CD4-positive, alpha-beta T cell treated with Interleukin-21 for 1 hour (primary cell): ENCODE measurements at regions not wholly inside any gene's neighbourhood (a gene's known extent, or its start where the extent isn't known, plus 50 kb on each side); places are given as distances from the start of the nearest gene placed in this dataset.

Source experiments
- DNase-seq: peaks from one replicate; pipeline ENCODE4 v3.0.0-alpha.2; 2020

DNA sequence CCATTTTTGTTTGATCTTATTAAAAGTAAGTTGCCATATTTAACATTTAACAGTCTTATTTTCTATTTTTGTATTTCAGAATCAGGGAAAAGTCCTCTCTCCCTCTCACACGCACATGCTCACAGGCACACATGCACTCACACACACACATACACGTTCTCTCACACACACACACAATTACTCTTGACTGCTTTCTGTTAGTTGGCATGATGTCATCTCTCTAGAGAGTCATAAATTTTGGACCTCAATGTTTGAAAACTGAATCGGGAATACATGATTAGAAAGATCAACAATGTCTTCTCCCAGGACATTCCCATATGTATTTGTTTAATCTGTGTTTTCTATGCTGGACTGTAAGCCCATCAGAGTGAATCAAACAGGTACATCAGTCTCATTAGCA is 165.7 kb upstream of the AHR start:
- no peak for DNase-seq

DNA sequence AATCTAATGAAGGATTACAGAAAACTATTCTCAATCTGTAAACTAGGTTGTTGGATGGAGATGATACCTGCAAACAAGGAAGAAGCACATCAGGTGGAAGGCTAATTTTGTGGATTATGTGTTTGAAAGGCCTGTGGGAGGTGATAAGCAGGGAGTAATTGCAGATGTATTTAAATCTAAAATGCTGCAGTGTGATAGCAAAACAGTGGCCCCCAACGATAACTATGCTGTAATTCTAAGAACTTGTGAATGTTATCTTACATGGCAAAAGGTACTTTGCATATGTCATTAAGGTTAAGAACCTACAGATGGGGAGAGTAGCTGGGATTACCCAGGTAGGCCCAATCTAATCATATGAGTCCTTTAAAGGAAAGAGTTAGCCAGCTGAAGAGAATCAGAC is 164.5 kb upstream of the AHR start:
- no peak for DNase-seq

DNA sequence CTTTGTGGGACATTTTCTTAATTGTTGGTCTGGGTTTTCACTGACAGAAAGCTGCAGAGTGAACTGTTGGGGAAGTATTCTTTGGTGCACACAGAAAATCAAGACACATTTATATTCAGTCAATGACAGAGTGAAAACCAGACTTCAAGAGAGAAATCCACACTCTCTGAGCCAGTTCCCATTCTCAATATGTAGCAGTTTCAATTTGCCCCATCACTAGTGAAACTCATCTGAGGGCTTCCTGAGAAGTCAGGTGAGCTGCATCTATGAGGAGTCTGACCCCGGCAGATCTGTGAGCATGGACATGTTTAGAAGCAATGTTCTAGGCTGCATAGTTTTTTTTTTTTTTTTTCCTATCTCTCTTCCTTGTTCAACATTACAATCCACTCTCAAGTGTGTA is 163.7 kb upstream of the AHR start:
- no peak for DNase-seq

DNA sequence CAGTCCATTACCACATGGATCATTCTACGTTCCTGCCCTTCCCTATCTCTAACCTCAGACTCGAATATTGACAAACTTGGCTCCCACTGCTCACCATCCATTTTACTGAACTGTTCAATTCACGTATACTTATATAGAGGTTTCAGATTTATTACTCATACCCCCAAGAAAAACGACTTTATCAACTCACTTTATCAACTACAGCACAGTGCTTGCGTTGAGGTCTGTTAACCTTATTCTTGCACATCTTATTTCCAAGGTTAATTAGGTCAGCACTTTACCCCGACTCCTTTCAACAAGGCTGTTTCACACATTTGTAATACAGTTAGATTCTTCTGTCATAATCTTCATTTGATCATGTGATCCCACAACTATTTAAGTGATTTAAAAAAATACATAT is 162.3 kb upstream of the AHR start:
- no peak for DNase-seq

DNA sequence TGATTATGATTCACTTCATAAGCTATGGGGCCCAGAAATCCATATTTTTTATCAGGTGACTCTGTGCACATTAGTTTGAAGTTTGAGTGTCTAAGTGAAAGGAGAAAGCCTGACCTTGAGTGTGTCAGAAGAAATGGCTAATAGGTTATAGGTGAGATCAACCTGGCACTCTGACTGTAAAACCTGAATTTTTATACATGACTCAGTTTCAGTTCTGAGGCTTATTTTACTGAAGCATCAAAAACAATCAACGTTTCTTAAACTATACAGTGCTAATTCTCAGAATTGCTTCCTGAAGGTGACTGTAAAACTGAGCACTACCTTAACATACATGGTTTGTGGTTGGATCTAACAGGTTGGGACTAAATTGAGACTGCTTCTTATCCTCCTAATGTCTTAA is 159.4 kb upstream of the AHR start:
- peak; percentile 45 for DNase-seq

DNA sequence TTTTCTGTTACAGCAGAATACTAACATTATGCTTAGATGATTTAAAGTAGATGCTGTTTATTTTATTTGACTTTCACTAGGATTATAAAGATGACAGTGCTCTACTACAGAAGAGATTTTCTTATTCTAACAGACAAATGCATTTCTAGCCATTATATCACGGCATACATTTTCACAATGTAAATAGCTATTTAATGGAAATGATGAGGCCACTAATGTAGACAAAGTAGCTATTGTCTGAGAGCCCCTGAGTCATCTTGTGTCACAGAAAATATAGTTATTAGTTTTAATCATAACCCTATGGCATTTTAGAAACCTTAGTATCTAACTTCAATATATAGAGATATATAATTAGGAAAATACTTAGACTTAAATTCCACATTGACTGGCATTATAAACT is 158.0 kb upstream of the AHR start:
- DNase-seq = no peak

DNA sequence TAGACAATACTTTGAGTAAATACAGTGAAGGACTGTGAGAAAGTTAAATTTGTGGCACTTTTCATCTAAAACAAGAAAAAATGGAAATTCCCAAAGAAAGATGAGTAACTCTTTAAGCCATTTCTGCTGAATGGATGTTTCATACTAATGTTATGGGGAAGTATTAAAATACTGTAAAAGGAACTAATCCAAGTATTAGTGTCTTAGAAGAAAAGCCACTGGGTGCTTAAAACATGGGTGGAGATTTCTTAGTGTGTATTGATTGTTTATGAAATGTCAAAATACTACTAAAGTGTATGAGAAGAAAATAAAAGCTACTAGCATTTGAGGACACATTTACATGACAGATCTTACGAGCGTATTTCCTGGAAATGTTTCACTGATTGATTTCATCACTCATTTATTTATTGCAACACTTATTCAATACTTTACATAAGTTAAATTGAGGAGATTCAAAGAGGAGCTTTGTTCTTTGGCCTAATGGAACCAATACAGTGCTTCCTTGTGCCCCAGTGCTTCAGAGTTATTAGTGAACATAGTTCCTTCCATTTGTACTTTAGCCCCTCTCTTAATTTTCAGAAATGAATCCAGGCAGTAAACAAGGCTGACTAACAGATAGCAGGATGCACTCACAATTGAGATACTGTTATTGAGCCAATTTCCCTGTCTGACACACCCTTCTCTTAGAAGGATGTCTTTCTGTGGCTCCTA is 155.5 kb upstream of the AHR start:
- DNase-seq = no peak

DNA sequence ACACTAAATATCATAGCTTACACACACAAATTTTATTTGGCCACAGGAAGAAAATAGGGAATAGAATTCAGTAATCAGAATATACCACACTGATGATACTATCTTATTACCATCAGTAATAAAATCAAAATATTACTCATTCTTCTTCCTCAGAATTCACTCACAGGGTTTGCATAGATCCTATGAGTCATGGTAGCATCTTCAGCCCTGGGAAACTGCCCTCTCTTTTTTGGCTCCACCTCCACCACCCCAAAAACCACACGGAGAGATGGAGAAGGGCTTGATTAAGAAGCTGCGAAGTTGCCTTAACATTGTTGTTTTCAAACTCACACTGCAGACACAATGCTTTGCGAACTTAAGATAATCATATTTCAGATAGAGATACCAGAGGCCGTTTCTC is 154.1 kb upstream of the AHR start:
- DNase-seq = peak; percentile 59

DNA sequence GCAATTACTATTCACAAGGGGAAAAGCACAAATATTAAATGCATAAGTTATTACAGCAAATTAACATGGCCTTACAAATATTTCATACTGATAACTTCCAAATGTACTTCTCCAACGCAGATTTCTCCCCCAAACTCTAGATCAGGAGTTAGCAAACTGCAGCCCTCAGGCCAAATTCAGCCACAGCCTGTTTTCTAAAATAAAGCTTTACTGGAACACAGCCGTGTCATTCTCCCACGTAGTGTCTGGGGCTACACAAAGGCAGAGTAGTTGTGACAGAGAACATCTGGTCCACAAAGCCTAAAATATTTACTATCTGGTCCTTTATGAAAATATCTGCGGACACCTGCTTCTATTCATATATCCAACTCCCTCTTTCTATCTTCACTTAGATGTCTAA is 151.8 kb upstream of the AHR start:
- DNase-seq = no peak

DNA sequence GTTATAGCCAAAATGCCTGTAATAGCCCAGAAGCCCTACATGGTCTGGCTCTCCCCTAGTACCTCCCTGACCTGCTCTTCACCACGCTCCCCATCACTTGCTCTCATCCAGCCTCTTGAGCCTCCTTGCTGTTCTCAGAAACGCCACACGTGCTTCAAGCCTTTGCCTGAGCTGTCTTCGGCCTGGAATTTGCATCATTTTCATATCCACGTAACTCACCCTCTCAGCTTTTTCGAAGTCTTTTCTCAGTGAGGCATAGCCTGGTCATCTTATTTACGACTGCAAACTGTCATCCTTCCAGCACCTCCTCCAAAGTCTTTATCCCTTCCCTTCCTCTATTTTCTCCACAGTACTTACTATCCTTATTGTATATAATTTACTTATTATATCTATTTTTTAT is 151.0 kb upstream of the AHR start:
- DNase-seq = no peak

DNA sequence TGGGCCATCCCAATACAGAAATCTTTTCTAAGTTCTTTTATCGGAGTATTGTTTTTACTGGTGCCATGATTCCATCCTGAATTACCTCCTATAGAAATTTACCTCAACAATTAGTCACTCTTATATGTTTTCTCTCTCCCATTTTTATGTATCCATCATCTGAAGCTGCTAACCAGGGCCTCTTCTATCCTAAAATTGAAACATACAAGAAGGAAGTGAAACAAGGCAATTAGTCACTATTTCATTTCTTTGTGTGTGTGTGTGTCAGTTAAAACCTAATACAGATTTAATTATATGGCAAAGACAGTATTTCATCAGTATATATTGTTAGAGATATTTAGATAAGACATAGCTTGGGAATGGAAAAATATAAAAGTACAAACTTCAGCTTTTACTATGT is 148.4 kb upstream of the AHR start:
- DNase-seq = no peak

DNA sequence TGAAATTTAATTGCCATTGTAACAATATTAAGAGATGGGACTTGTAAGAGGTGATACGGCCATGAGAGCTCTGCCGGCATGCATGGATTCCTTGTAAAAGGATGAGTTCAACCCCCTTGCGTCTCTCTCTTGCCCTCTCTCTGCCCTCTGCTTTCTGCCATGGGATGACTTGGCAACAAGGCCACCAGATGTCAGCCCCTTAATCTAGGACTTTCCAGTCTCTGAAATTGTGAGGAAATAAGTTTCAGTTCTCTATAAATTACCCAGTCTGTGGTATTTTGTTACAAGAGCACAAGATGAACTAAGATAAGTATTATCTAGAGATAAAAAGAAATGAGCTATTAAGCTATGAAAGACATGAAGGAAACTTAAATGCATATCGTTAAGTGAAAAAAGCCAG is 145.7 kb upstream of the AHR start:
- peak; percentile 19 for DNase-seq

DNA sequence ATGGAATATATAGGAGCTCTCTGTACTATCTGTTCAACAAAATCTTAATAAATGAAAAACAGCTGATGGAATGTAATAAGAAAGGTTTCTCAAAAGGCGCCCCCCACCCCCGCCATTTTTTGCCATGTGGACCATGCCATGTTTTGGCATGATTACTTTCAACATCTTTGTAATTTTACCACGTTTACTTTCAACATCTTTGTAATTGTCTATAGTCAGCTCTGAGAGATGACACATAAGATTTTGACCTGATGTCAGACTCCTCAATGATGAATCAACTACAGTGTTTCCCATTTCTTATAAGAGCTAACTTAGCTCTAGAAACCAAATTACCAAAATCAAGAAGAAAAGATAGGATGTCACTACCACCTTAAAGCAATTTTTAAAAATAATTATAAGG is 144.9 kb upstream of the AHR start:
- DNase-seq = no peak

DNA sequence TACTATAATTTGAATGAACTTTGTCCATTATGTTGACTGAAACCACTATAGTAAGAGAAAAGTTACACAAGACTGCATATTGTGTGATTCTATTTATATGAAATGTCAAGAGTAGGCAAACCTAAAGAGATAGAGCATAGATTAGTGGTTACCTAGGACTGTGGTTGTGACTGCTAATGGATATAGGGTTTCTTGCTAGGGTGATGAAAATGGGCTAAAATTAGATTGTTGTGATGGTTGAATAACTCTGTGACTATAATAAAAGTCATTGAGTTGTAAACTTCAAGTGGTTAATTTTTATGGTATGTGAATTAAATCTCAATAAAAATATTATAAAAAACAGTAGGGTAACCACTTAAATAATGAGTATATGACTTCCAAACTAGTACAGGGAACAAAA is 142.9 kb upstream of the AHR start:
- DNase-seq = no peak

DNA sequence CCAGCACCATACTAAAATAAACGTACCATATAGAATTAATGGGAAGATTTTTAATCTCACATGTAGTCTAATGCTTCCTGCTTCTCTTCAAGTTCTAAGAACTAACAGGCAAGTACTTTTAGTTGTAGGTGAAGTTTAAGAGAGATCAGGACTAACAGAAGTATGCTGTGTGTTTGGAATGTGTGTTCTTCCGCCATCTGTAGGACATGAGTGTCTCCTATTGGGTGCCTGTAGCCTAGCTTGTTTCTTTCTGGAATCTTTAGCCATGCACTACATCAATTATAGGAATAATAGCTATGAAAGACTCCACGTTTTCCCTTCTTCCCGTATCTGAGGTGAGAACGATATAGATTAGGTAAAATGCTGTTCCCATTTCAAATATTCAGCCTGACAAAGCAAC is 140.2 kb upstream of the AHR start:
- DNase-seq = no peak

DNA sequence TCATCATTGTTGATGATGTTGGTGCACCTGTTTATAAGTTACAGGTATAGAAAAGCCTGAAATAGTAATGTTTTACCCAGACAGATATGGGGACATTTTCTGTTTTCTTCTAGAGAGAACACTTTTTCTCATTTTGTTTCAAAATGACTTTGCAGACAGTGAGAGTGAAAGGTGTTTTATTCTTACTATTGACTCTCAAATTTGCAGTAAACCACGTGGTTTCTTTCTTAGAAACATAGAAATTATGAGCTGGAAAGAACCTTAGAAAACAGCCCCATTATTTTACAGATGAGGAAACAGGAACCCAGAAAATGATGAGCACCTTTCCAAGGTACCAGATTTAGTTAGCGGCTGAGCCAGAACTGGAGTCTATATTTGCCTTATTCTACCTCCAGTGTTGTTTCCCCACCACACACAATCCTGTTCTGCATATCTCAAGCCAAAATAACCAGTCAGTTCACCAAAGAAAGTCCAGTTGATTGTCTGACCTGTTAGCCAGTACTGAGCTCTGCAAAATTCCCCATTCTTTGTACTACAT is 138.9 kb upstream of the AHR start:
- no peak for DNase-seq

DNA sequence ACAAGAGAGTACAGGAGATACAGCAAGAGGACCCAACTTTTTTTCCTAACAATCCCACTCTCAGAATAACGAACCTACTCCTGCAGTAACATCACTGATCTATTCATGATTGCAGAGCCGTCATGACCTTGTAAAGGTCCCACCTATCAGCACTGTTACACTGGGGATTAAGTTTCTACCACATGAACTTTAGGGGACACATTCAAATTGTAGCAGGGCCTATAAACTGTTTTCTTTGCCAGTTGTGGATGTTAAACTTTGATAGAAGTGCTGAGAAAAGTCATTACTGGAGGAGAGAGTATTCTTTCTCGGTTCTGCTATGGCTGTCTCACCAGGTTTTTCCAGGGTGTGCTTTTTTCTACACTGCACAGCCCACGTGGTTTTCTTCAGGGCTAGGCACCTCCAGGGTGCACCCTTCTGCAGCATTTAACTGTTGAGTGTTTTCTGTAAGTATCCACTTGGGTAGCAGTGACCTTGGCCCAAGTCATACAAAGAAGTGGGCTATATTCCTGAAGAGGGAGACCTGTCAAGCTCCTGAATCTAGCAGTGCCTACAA is 131.6 kb upstream of the AHR start:
- DNase-seq = no peak

DNA sequence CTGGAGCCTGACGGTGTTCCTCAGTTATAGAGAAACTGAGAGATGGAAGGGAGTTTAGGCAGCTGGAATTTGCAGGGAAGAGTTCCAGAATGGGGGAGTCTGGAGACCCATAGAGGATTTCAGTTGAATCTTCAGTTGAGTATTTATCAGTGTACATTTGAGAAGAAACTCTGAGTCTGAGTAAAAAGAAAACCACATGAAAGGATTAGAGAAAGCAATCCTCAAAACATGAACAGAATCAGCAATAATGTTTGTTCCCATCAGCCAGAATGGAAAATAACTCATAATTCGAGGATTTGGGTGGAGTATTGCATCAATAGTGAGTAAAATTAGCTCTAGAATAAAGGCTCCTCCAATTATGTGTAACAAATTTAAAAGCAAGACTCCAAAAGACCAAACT is 130.0 kb upstream of the AHR start:
- DNase-seq = no peak

DNA sequence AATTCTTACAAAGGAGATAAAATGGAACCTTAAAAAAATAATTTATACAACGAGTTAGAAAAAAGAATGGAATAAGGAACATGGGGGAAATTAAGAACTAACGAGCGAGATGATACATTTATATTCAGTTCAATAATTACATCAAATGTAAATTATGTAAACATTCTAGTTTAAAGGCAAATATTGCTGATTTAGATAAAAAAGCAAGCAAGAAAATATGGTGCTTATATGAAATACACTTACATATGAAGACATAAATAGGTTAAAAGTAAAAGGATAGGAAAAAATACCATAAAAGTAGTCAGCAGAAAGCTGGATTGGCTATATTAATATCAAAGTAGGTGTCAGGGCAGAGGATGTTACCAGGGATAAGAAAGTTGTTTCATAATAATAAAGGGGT is 127.0 kb upstream of the AHR start:
- DNase-seq = no peak

DNA sequence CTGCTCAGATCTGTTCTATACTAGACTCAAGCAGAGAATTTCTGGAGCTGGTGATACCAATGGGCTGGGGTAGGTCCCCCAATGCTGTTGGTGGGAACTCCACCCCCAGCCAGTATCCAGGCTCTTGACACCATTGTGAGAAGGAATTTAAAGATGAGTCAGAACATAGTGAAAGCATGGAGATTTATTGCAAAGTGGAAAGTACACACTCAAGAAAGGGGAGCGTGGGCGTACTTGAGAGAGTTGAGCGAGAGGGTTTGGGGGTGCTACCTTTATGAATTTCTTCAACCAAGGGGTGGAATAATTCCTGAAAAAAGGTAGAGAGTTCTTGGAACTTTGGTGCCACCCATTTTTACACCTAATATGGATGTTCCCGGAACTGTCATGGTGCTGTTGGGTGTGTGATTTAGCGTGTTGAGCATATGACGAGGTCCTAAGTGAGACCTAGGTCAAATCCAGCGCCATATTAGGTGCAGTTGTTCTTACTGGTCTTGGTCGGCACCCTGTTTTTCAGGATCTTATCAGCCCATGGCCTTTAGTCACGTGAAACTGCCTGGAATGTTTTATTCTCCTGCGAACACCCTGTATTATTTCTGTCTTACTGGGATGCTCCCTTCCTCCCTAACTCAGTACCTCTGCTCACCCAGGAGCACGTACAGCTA is 122.0 kb upstream of the AHR start:
- no peak for DNase-seq

DNA sequence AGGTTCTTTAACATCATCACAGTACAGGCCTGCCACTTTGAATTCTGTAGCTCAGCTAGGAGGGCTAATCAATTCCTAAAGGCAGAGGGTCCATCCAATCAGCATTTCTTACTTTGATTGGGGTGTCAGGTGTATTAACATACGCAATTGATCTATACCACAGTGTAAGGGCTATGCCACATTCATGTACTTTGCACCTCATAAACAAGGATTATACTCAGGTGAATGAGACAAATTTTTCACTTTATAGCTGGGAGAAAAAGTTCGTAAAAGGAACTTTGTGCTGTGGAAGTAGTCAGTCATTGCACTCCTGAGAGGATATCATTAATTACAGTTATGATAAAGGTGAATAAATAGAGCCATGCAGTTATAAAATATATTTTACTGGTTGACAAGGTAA is 119.9 kb upstream of the AHR start:
- no peak for DNase-seq

DNA sequence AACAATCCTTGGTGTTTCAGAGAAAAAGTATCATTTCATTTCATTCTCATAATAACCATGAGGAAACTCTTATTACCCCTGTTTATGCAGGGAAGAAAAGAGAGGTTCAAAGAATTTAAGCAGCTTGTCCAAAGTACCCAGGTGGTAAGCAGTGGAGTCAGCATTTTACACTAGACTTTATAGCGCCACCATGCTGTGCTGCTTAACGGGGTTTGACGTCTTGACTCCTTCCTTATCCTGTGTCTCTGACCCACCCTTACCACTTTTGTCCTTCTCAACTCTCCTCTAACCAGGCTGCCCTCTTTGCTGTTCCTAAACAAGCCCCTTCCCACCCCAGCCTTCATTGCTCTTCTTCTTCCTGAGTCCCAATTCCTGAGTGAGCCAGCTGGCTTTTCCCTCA is 117.0 kb upstream of the AHR start:
- DNase-seq = no peak

DNA sequence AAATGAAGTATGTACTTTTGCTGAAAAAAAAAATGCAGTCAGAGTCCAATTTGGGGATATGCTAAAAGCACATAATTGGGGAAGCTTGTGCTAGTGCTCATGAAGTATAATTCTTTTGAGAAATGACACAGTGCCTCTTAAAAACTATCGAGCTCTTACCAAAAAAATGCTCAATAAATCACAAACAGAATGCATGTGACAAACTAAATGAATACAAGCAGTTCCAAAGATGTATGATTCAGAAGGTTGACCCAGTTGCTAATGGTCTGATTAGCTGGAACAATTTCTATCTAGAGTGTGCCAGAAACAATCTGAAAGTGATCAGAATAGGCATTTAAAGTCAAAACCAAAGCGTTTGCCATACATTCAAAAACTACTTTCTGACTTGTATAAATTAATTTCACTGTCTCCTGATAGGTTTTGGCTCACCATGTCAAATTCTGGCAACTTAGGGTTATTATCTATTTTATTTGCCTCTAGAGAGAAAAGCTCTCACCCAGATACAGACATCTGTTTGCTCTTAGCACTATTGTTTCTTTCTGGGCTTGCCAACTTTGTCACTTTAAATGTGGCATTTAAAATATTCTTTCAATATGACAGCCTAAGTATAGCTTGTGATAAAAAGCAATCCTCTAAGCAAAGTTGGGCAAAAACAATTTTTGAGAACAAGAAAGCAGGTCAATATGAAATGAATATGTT is 114.7 kb upstream of the AHR start:
- no peak for DNase-seq
